ENCODE measurements at regions not wholly inside any gene's neighbourhood (a gene's known extent, or its start where the extent isn't known, plus 50 kb on each side); places are given as distances from the start of the nearest gene placed in this dataset.

DNA sequence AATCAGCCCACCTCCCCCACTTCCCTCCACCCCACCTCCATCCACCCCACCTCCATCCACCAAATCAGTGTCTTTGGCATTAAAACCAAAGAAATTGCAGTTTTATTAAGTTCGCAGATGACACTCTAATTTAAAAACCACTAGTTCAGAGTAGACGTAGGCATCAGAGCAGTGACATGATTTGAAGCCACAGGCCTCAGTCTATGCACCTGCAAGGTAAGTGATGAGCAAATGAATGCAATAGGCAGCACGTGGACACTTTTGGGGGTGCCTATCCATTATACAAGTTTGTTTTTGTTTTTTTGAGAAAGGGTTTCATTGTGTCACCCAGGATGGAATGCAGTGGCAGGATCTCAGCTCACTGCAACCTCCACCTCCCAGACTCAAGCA is 88.0 kb upstream of the TRIM2 start:
- TF ChIP-seq, protein P1, sequence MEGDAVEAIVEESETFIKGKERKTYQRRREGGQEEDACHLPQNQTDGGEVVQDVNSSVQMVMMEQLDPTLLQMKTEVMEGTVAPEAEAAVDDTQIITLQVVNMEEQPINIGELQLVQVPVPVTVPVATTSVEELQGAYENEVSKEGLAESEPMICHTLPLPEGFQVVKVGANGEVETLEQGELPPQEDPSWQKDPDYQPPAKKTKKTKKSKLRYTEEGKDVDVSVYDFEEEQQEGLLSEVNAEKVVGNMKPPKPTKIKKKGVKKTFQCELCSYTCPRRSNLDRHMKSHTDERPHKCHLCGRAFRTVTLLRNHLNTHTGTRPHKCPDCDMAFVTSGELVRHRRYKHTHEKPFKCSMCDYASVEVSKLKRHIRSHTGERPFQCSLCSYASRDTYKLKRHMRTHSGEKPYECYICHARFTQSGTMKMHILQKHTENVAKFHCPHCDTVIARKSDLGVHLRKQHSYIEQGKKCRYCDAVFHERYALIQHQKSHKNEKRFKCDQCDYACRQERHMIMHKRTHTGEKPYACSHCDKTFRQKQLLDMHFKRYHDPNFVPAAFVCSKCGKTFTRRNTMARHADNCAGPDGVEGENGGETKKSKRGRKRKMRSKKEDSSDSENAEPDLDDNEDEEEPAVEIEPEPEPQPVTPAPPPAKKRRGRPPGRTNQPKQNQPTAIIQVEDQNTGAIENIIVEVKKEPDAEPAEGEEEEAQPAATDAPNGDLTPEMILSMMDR (IDR thresholded peaks at IDR 0.05), result no peak
- no peak for TF ChIP-seq POLR2AphosphoS5 (IDR thresholded peaks at IDR 0.05; ENCODE audit: low read depth, low read length)
- no peak for TF ChIP-seq SIN3A (IDR thresholded peaks at IDR 0.05; ENCODE audit: borderline replicate concordance, insufficient read depth, low read depth, low read length)

Measured in Panc1 (cell line).